ENCODE measurements at regions not wholly inside any gene's neighbourhood (a gene's known extent, or its start where the extent isn't known, plus 50 kb on each side); places are given as distances from the start of the nearest gene placed in this dataset.

- in situ Hi-C loops (cut with HindIII; ENCODE audit: low sequenced_read_pairs) = no loop called here
- DNase-seq (ENCODE audit: low read depth, low spot score) = no peak
These were observed 495.4 kb downstream of the BTBD3 start for GRCh38 chr20:12413116-12413515.

DNA sequence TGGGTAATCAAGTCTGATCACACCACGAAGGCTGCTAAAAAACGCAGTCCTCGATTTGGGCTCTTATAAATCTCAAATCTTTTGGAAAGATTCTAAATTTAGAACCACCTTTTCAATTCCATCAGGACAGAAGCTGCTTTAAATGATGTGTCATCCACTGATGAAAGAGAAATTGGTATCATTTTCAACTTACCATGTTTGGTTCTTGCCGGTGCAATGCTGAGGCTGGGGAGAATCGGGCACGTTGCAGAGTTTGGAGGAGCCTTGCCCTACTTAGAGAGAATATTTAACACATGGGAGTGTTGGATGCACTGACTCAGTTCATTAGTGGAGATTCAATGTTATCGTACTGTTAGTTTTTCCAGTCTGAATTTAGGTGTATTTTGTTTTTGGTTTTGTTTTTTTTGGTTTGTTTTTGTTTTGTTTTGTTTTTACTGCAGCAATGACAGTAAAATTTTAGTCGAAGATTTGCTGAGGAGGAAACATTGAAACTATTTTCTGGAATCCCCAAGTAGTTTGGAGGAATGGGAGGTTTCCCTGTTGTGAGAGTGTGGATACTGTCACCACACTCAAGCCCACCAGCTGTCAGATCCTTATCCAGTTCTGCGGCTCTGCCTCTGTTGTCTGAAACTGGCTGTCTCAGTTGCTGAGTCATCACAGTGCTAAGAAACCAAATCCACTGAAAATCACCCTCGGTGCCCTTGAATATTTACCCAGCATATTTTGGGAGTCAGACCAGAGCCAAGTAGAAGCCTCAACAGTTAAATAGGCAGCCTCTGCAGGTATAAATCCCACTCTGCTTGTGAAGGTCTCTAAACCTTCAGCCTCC, 497.0 kb downstream of the BTBD3 start:
- TF ChIP-seq, protein P1, sequence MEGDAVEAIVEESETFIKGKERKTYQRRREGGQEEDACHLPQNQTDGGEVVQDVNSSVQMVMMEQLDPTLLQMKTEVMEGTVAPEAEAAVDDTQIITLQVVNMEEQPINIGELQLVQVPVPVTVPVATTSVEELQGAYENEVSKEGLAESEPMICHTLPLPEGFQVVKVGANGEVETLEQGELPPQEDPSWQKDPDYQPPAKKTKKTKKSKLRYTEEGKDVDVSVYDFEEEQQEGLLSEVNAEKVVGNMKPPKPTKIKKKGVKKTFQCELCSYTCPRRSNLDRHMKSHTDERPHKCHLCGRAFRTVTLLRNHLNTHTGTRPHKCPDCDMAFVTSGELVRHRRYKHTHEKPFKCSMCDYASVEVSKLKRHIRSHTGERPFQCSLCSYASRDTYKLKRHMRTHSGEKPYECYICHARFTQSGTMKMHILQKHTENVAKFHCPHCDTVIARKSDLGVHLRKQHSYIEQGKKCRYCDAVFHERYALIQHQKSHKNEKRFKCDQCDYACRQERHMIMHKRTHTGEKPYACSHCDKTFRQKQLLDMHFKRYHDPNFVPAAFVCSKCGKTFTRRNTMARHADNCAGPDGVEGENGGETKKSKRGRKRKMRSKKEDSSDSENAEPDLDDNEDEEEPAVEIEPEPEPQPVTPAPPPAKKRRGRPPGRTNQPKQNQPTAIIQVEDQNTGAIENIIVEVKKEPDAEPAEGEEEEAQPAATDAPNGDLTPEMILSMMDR (IDR thresholded peaks at IDR 0.05; ENCODE audit: low read depth, low read length) = no peak
- no peak for DNase-seq (ENCODE audit: low read depth, low spot score)
- in situ Hi-C loops (cut with HindIII; ENCODE audit: low sequenced_read_pairs) = no loop called here
- no peak overlapping the region for H3K4me3 ChIP-seq (ENCODE audit: low read depth, low read length)

More at GRCh38 chr20:12413116-12413515, 495.4 kb downstream of the BTBD3 start:
- TF ChIP-seq, protein P1 (IDR thresholded peaks at IDR 0.05; ENCODE audit: low read depth, low read length) = no peak
- H3K4me3 ChIP-seq (ENCODE audit: low read depth, low read length) = no peak overlapping the region

GRCh38 chr20:12416281-12416680, 498.6 kb downstream of the BTBD3 start:
- TF ChIP-seq, protein P1 (IDR thresholded peaks at IDR 0.05; ENCODE audit: low read depth, low read length) = no peak
- DNase-seq (ENCODE audit: low read depth, low spot score) = no peak
- no peak overlapping the region for H3K4me3 ChIP-seq (ENCODE audit: low read depth, low read length)
- in situ Hi-C loops (cut with HindIII; ENCODE audit: low sequenced_read_pairs) = no loop called here

DNA sequence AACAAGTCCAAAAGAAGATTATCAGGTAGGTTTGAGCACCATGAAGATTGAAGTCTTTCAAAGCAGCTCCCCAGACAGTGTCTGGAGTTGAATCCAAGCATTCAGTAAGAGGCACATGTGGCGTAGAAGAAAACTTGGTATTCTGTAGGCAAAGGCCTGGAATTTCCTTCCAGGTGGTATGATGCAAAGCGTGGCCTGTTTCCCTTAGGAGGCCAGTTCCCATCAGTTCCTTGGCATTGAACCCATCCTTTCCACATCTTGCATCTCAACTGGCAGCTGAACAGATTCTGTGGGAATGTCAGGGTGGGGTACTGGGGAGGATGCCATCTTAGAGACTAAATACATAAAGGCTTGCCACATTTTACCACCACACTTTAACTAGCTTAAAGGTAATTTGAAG, 516.0 kb downstream of the BTBD3 start:
- in situ Hi-C loops (cut with HindIII; ENCODE audit: low sequenced_read_pairs) = no loop called here
- DNase-seq (ENCODE audit: low read depth, low spot score) = no peak
- TF ChIP-seq, protein P1 (IDR thresholded peaks at IDR 0.05; ENCODE audit: low read depth, low read length) = no peak
- no peak overlapping the region for H3K4me3 ChIP-seq (ENCODE audit: low read depth, low read length)

DNA sequence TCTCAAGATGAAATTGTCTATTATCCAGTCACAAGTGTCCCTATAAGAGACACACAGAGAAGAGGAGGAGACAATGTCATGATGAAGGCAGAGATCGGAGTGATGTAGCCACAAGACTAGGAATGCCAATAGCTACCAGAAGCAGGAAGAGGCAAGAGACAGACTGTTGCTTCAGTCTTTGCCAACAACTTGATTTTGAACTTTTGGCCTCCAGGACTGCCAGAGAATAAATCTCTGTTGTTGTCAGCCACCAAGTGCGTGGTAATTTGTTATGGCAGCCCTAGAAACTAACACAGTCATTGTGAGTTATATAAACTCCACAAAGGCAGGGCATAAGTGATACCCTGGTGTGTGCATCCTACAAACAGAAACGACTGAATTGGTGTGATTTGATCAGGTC, 517.0 kb downstream of the BTBD3 start:
- TF ChIP-seq, protein P1 (IDR thresholded peaks at IDR 0.05; ENCODE audit: low read depth, low read length) = no peak
- no peak overlapping the region for H3K4me3 ChIP-seq (ENCODE audit: low read depth, low read length)
- DNase-seq (ENCODE audit: low read depth, low spot score) = no peak
- in situ Hi-C loops (cut with HindIII; ENCODE audit: low sequenced_read_pairs) = no loop called here

GRCh38 chr20:12435268-12435667, 517.6 kb downstream of the BTBD3 start:
- TF ChIP-seq, protein P1 (IDR thresholded peaks at IDR 0.05; ENCODE audit: low read depth, low read length) = no peak
- DNase-seq (ENCODE audit: low read depth, low spot score) = no peak
- in situ Hi-C loops (cut with HindIII; ENCODE audit: low sequenced_read_pairs) = no loop called here
- no peak overlapping the region for H3K4me3 ChIP-seq (ENCODE audit: low read depth, low read length)
